HepG2 (cell line): ENCODE measurements at regions not wholly inside any gene's neighbourhood (a gene's known extent, or its start where the extent isn't known, plus 50 kb on each side); places are given as distances from the start of the nearest gene placed in this dataset.

Experiments used
- FOXA1 ChIP-seq, 2 experiments: fragments of 450-650 bp in 1 of 2; sonication (generic) in 1 of 2; formaldehyde crosslinking in 1 of 2; IDR thresholded peaks; 2 replicates each; pipeline versions ENCODE4 v1.4.0 to v1.6.1; 2016 to 2020; ENCODE audit warnings: missing genetic modification reagents in 1 of 2
- NFE2 ChIP-seq: sonication (generic); formaldehyde crosslinking; IDR thresholded peaks from 2 replicates; pipeline ENCODE4 v1.4.0; 2020; ENCODE audit warnings: missing genetic modification reagents
- PHF20 ChIP-seq: sonication (generic); formaldehyde crosslinking; IDR thresholded peaks from 2 replicates; pipeline ENCODE4 v1.5.0; 2020; ENCODE audit warnings: mild to moderate bottlenecking, missing genetic modification reagents
- PHF8 ChIP-seq: sonication (generic); formaldehyde crosslinking; IDR thresholded peaks from 2 replicates; pipeline ENCODE4 v1.5.0; 2020; ENCODE audit warnings: missing genetic modification reagents
- SIX4 ChIP-seq: sonication (generic); formaldehyde crosslinking; IDR thresholded peaks from 2 replicates; pipeline ENCODE4 v1.4.0; 2020; ENCODE audit warnings: missing genetic modification reagents
- SMC3 ChIP-seq: IDR thresholded peaks from 2 replicates; pipeline ENCODE4 v1.6.1; 2011; ENCODE audit warnings: low read length, improper control_type of control experiment
- STAG1 ChIP-seq: sonication (generic); formaldehyde crosslinking; IDR thresholded peaks from 2 replicates; pipeline ENCODE4 v1.4.0; 2020; ENCODE audit warnings: missing genetic modification reagents
- TSC22D2 ChIP-seq: sonication (generic); formaldehyde crosslinking; IDR thresholded peaks from 2 replicates; pipeline ENCODE4 v1.5.1; 2020; ENCODE audit warnings: missing genetic modification reagents, mild to moderate bottlenecking, borderline replicate concordance
- ZBTB20 ChIP-seq: sonication (generic); formaldehyde crosslinking; IDR thresholded peaks from 2 replicates; pipeline ENCODE4 v1.8.1; 2023; ENCODE audit warnings: missing genetic modification reagents, low read depth, mild to moderate bottlenecking, borderline replicate concordance
- ZBTB37 ChIP-seq: sonication (generic); formaldehyde crosslinking; IDR thresholded peaks from 2 replicates; pipeline ENCODE4 v1.4.0; 2020; ENCODE audit warnings: mild to moderate bottlenecking, missing genetic modification reagents
- ZFP82 ChIP-seq: sonication (generic); formaldehyde crosslinking; IDR thresholded peaks from 2 replicates; pipeline ENCODE4 v1.5.1; 2020; ENCODE audit warnings: mild to moderate bottlenecking, missing genetic modification reagents, borderline replicate concordance
- ZKSCAN8 ChIP-seq: IDR thresholded peaks from 2 replicates; pipeline ENCODE4 v1.6.1; 2016; ENCODE audit warnings: borderline replicate concordance, missing genetic modification reagents, missing compliant biosample characterization
- ZNF251 ChIP-seq: sonication (generic); formaldehyde crosslinking; IDR thresholded peaks from 2 replicates; pipeline ENCODE4 v1.9.0; 2021; ENCODE audit warnings: mild to moderate bottlenecking, missing genetic modification reagents
- ZNF44 ChIP-seq: sonication (generic); formaldehyde crosslinking; IDR thresholded peaks from 2 replicates; pipeline ENCODE4 v1.5.1; 2020; ENCODE audit warnings: mild to moderate bottlenecking, missing genetic modification reagents
- ZNF761 ChIP-seq: sonication (generic); formaldehyde crosslinking; conservative IDR thresholded peaks from 2 replicates; pipeline ENCODE4 v1.4.0; 2020; ENCODE audit warnings: mild to moderate bottlenecking, missing genetic modification reagents
- TF ChIP-seq, protein P1 (sequence below): sonication (generic); formaldehyde crosslinking; IDR thresholded peaks from 2 replicates; pipeline ENCODE4 v1.8.1; 2023; ENCODE audit warnings: mild to moderate bottlenecking, missing genetic modification reagents
- TF ChIP-seq, protein P2 (sequence below): sonication (generic); formaldehyde crosslinking; IDR thresholded peaks from 2 replicates; pipeline ENCODE4 v1.9.0; 2021; ENCODE audit warnings: mild to moderate bottlenecking, missing genetic modification reagents
- TF ChIP-seq, protein P3 (sequence below): sonication (generic); formaldehyde crosslinking; IDR thresholded peaks from 2 replicates; pipeline ENCODE4 v1.5.0; 2020; ENCODE audit warnings: mild to moderate bottlenecking, missing genetic modification reagents, moderate library complexity

- peak; percentile 47; the same call in 1 of the 2 replicates for TF ChIP-seq SMC3
- no peak for TF ChIP-seq ZNF761 (CRISPR knock-in tag)
- no peak for TF ChIP-seq ZKSCAN8 (CRISPR knock-in tag)
- no peak for TF ChIP-seq ZBTB20 (CRISPR knock-in tag)
- TF ChIP-seq, protein P1, sequence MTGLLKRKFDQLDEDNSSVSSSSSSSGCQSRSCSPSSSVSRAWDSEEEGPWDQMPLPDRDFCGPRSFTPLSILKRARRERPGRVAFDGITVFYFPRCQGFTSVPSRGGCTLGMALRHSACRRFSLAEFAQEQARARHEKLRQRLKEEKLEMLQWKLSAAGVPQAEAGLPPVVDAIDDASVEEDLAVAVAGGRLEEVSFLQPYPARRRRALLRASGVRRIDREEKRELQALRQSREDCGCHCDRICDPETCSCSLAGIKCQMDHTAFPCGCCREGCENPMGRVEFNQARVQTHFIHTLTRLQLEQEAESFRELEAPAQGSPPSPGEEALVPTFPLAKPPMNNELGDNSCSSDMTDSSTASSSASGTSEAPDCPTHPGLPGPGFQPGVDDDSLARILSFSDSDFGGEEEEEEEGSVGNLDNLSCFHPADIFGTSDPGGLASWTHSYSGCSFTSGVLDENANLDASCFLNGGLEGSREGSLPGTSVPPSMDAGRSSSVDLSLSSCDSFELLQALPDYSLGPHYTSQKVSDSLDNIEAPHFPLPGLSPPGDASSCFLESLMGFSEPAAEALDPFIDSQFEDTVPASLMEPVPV, result no peak
- TF ChIP-seq STAG1, result peak; percentile 35; the same call in 1 of the 2 replicates
- TF ChIP-seq ZNF251, result no peak
- TF ChIP-seq, protein P2, sequence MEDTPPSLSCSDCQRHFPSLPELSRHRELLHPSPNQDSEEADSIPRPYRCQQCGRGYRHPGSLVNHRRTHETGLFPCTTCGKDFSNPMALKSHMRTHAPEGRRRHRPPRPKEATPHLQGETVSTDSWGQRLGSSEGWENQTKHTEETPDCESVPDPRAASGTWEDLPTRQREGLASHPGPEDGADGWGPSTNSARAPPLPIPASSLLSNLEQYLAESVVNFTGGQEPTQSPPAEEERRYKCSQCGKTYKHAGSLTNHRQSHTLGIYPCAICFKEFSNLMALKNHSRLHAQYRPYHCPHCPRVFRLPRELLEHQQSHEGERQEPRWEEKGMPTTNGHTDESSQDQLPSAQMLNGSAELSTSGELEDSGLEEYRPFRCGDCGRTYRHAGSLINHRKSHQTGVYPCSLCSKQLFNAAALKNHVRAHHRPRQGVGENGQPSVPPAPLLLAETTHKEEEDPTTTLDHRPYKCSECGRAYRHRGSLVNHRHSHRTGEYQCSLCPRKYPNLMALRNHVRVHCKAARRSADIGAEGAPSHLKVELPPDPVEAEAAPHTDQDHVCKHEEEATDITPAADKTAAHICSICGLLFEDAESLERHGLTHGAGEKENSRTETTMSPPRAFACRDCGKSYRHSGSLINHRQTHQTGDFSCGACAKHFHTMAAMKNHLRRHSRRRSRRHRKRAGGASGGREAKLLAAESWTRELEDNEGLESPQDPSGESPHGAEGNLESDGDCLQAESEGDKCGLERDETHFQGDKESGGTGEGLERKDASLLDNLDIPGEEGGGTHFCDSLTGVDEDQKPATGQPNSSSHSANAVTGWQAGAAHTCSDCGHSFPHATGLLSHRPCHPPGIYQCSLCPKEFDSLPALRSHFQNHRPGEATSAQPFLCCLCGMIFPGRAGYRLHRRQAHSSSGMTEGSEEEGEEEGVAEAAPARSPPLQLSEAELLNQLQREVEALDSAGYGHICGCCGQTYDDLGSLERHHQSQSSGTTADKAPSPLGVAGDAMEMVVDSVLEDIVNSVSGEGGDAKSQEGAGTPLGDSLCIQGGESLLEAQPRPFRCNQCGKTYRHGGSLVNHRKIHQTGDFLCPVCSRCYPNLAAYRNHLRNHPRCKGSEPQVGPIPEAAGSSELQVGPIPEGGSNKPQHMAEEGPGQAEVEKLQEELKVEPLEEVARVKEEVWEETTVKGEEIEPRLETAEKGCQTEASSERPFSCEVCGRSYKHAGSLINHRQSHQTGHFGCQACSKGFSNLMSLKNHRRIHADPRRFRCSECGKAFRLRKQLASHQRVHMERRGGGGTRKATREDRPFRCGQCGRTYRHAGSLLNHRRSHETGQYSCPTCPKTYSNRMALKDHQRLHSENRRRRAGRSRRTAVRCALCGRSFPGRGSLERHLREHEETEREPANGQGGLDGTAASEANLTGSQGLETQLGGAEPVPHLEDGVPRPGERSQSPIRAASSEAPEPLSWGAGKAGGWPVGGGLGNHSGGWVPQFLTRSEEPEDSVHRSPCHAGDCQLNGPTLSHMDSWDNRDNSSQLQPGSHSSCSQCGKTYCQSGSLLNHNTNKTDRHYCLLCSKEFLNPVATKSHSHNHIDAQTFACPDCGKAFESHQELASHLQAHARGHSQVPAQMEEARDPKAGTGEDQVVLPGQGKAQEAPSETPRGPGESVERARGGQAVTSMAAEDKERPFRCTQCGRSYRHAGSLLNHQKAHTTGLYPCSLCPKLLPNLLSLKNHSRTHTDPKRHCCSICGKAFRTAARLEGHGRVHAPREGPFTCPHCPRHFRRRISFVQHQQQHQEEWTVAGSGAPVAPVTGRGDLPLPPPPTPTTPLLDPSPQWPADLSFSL (CRISPR knock-in tag), result no peak
- TF ChIP-seq TSC22D2 (CRISPR knock-in tag), result no peak
- TF ChIP-seq SIX4, result no peak
- no peak for TF ChIP-seq ZFP82
- TF ChIP-seq ZNF44 (CRISPR knock-in tag), result no peak
- TF ChIP-seq PHF8 (CRISPR knock-in tag), result no peak
- TF ChIP-seq, protein P3, sequence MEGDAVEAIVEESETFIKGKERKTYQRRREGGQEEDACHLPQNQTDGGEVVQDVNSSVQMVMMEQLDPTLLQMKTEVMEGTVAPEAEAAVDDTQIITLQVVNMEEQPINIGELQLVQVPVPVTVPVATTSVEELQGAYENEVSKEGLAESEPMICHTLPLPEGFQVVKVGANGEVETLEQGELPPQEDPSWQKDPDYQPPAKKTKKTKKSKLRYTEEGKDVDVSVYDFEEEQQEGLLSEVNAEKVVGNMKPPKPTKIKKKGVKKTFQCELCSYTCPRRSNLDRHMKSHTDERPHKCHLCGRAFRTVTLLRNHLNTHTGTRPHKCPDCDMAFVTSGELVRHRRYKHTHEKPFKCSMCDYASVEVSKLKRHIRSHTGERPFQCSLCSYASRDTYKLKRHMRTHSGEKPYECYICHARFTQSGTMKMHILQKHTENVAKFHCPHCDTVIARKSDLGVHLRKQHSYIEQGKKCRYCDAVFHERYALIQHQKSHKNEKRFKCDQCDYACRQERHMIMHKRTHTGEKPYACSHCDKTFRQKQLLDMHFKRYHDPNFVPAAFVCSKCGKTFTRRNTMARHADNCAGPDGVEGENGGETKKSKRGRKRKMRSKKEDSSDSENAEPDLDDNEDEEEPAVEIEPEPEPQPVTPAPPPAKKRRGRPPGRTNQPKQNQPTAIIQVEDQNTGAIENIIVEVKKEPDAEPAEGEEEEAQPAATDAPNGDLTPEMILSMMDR (CRISPR knock-in tag), result peak; percentile 70
- no peak for TF ChIP-seq PHF20 (CRISPR knock-in tag)
- TF ChIP-seq FOXA1 (IDR thresholded peaks at IDR 0.05), result no peak
- peak; percentile 55 for TF ChIP-seq FOXA1 (CRISPR knock-in tag; IDR thresholded peaks at IDR 0.05)
- TF ChIP-seq ZBTB37 (CRISPR knock-in tag), result no peak
- no peak for TF ChIP-seq NFE2
Measured at GRCh38 chr10:84715911-84716310, 387.5 kb downstream of the CCSER2 start (continued).
